ENCODE measurements at regions not wholly inside any gene's neighbourhood (a gene's known extent, or its start where the extent isn't known, plus 50 kb on each side); places are given as distances from the start of the nearest gene placed in this dataset.
"Not testable (repeated sequence)": the region's sequence is repeated elsewhere in the genome, so short reads cannot be mapped to it uniquely, and the experiment has no call there.

- DNase-seq (ENCODE audit: low spot score) (no peak), ATAC-seq (peak; percentile 26)
- intact Hi-C loops (cut with DNase I) = no loop called here
These were observed 168.5 kb downstream of the UTP18 start for GRCh38 chr17:51428668-51429495.

GRCh38 chr17:51429938-51430337, 169.6 kb downstream of the UTP18 start:
- DNase-seq (ENCODE audit: low spot score); ATAC-seq; intact Hi-C loops (cut with DNase I): not testable (repeated sequence)

GRCh38 chr17:51430591-51430990, 170.2 kb downstream of the UTP18 start:
- ATAC-seq = no peak
- intact Hi-C loops (cut with DNase I) = no loop called here
- no peak for DNase-seq (ENCODE audit: low spot score)

- DNase-seq (ENCODE audit: low spot score) (no peak), ATAC-seq (no peak)
- intact Hi-C loops (cut with DNase I) = no loop called here
These were observed 174.3 kb downstream of the UTP18 start for GRCh38 chr17:51434434-51435170.

GRCh38 chr17:51435171-51435552, 174.8 kb downstream of the UTP18 start:
- intact Hi-C loops (cut with DNase I) = no loop called here

GRCh38 chr17:51435641-51436091, 175.3 kb downstream of the UTP18 start:
- intact Hi-C loops (cut with DNase I) = no loop called here
- ATAC-seq (no peak), DNase-seq (ENCODE audit: low spot score) (no peak)

More at GRCh38 chr17:51435171-51435552, 174.8 kb downstream of the UTP18 start:
- DNase-seq (ENCODE audit: low spot score) (no peak), ATAC-seq (no peak)

- intact Hi-C loops (cut with DNase I) = no loop called here
- DNase-seq (ENCODE audit: low spot score) (no peak), ATAC-seq (peak; percentile 73)
These were observed 179.3 kb downstream of the UTP18 start for GRCh38 chr17:51439395-51440229.

GRCh38 chr17:51441431-51441830, 181.1 kb downstream of the UTP18 start:
- DNase-seq (ENCODE audit: low spot score) (no peak), ATAC-seq (no peak)
- intact Hi-C loops (cut with DNase I) = no loop called here

- no peak for DNase-seq (ENCODE audit: low spot score)
- intact Hi-C loops (cut with DNase I) = no loop called here
- ATAC-seq = no peak
These were observed 181.9 kb downstream of the UTP18 start for GRCh38 chr17:51442088-51442865.

GRCh38 chr17:51443646-51444045, 183.3 kb downstream of the UTP18 start:
- ATAC-seq = no peak
- intact Hi-C loops (cut with DNase I) = no loop called here
- no peak for DNase-seq (ENCODE audit: low spot score)

- intact Hi-C loops (cut with DNase I) = no loop called here
- ATAC-seq = no peak
- DNase-seq (ENCODE audit: low spot score) = no peak
These were observed 185.6 kb downstream of the UTP18 start for GRCh38 chr17:51445946-51446345.

- no peak for ATAC-seq
These were observed 194.2 kb downstream of the UTP18 start for GRCh38 chr17:51454456-51454978.

GRCh38 chr17:51455211-51455610, 194.9 kb downstream of the UTP18 start:
- intact Hi-C loops (cut with DNase I) = no loop called here
- ATAC-seq (no peak), DNase-seq (ENCODE audit: low spot score) (no peak)

More at GRCh38 chr17:51454456-51454978, 194.2 kb downstream of the UTP18 start:
- no peak for DNase-seq (ENCODE audit: low spot score)
- intact Hi-C loops (cut with DNase I) = no loop called here

- ATAC-seq = no peak
- intact Hi-C loops (cut with DNase I) = no loop called here
- DNase-seq (ENCODE audit: low spot score) = no peak
These were observed 195.6 kb downstream of the UTP18 start for GRCh38 chr17:51455931-51456330.

- DNase-seq (ENCODE audit: low spot score) (no peak), ATAC-seq (no peak)
- intact Hi-C loops (cut with DNase I) = no loop called here
These were observed 196.6 kb downstream of the UTP18 start for GRCh38 chr17:51456942-51457341.

GRCh38 chr17:51461578-51462004, 201.2 kb downstream of the UTP18 start:
- ATAC-seq (peak; percentile 69), DNase-seq (ENCODE audit: low spot score) (peak; percentile 67)
- intact Hi-C loops (cut with DNase I) = no loop called here

- no peak for ATAC-seq
- DNase-seq (ENCODE audit: low spot score) = no peak
- intact Hi-C loops (cut with DNase I) = no loop called here
These were observed 203.0 kb downstream of the UTP18 start for GRCh38 chr17:51463353-51463752.

- DNase-seq (ENCODE audit: low spot score) (no peak), ATAC-seq (no peak)
- intact Hi-C loops (cut with DNase I) = no loop called here
These were observed 207.0 kb downstream of the UTP18 start for GRCh38 chr17:51467336-51467735.
